HG03066 (cell line): ENCODE measurements at regions not wholly inside any gene's neighbourhood (a gene's known extent, or its start where the extent isn't known, plus 50 kb on each side); places are given as distances from the start of the nearest gene placed in this dataset.

Source experiments
- ATAC-seq: cut with Tn5 transposase; IDR thresholded peaks from one replicate; pipeline ENCODE4 v1.9.1; 2021; ENCODE audit warnings: low read depth; ENCODE audit not compliant: unreplicated experiment

GRCh38 chr4:37157476-37158167 is 86.9 kb upstream of the NWD2 start:
- ATAC-seq, result no peak

- no peak for ATAC-seq
Observed at GRCh38 chr4:37160653-37161052, 83.9 kb upstream of the NWD2 start.

GRCh38 chr4:37165844-37166243 is 78.7 kb upstream of the NWD2 start:
- no peak for ATAC-seq

- no peak for ATAC-seq
Observed at GRCh38 chr4:37169956-37170355, 74.6 kb upstream of the NWD2 start.

GRCh38 chr4:37188100-37188499 is 56.4 kb upstream of the NWD2 start:
- no peak for ATAC-seq
